HEK293 (cell line): ENCODE measurements at regions not wholly inside any gene's neighbourhood (a gene's known extent, or its start where the extent isn't known, plus 50 kb on each side); places are given as distances from the start of the nearest gene placed in this dataset.

ENCODE experiments used
- CTCF ChIA-PET: fragments of 350-600 bp; formaldehyde crosslinking; extraction: SDS; loops from one replicate; lab custom pipeline; 2021; ENCODE audit warnings: antibody characterized with exemption; lab: Yijun Ruan, JAX
- POLR2A ChIA-PET: fragments of 300-600 bp; formaldehyde crosslinking; extraction: SDS; loops from one replicate; lab custom pipeline; 2020; ENCODE audit warnings: antibody characterized with exemption, inconsistent platforms; lab: Yijun Ruan, JAX
- H3K27ac ChIP-seq: fragments of 200-500 bp; sonication (Bioruptor generic); 2 replicates; pipeline ENCODE4 v1.5.1; 2014; ENCODE audit warnings: low read depth, low read length, control low read depth, inconsistent platforms; ENCODE audit errors: extremely low read depth
- H3K36me3 ChIP-seq, 2 experiments: fragments of 200-500 bp in 1 of 2; sonication (Bioruptor generic) in 1 of 2; 1 replicate in 1 of 2; 2 replicates in 1 of 2; pipeline ENCODE4 v1.5.1; 2014 to 2017; ENCODE audit warnings: inconsistent platforms in 2 of 2, low read length in 2 of 2; ENCODE audit not compliant: control insufficient read depth in 2 of 2, insufficient read depth in 1 of 2
- H3K4me1 ChIP-seq: fragments of 200-500 bp; sonication (Bioruptor generic); 2 replicates; pipeline ENCODE4 v1.5.1; 2014; ENCODE audit warnings: mild to moderate bottlenecking, low read length, inconsistent platforms; ENCODE audit not compliant: control insufficient read depth, insufficient read depth
- H3K4me3 ChIP-seq: 2 replicates; pipeline ENCODE4 v1.5.1; 2011; ENCODE audit warnings: low read depth, mild to moderate bottlenecking, control low read depth, low read length, moderate library complexity
- H3K9me3 ChIP-seq: fragments of 200-500 bp; sonication (Bioruptor generic); 2 replicates; pipeline ENCODE4 v1.5.1; 2014; ENCODE audit warnings: low read depth, low read length, inconsistent platforms; ENCODE audit not compliant: control insufficient read depth, insufficient read depth
- GFI1B ChIP-seq: fragments of 450-650 bp; formaldehyde crosslinking; IDR thresholded peaks from 2 replicates; pipeline ENCODE4 v1.5.1; 2016; ENCODE audit warnings: missing biosample characterization, missing genetic modification characterization
- HOXD13 ChIP-seq: sonication (generic); formaldehyde crosslinking; IDR thresholded peaks from 2 replicates; pipeline ENCODE4 v1.8.0; 2022; ENCODE audit warnings: missing genetic modification reagents, borderline replicate concordance
- KLF7 ChIP-seq: fragments of 450-650 bp; formaldehyde crosslinking; IDR thresholded peaks from 2 replicates; pipeline ENCODE4 v1.5.1; 2016; ENCODE audit warnings: missing biosample characterization, missing genetic modification characterization, borderline replicate concordance
- PRDM10 ChIP-seq: fragments of 450-650 bp; formaldehyde crosslinking; IDR thresholded peaks from 2 replicates; pipeline ENCODE4 v1.5.1; 2016; ENCODE audit warnings: missing biosample characterization, missing genetic modification characterization
- ZFP41 ChIP-seq: fragments of 450-650 bp; formaldehyde crosslinking; IDR thresholded peaks from 2 replicates; pipeline ENCODE4 v1.5.1; 2016; ENCODE audit warnings: missing biosample characterization, missing genetic modification characterization, borderline replicate concordance
- ZNF114 ChIP-seq: fragments of 450-650 bp; formaldehyde crosslinking; IDR thresholded peaks from 2 replicates; pipeline ENCODE4 v1.5.0; 2017; ENCODE audit warnings: missing biosample characterization, missing genetic modification characterization
- ZNF157 ChIP-seq: fragments of 450-650 bp; formaldehyde crosslinking; IDR thresholded peaks from 2 replicates; pipeline ENCODE4 v1.5.1; 2016; ENCODE audit warnings: missing biosample characterization, missing genetic modification characterization
- ZNF214 ChIP-seq: fragments of 450-650 bp; formaldehyde crosslinking; IDR thresholded peaks from 2 replicates; pipeline ENCODE4 v1.5.1; 2017; ENCODE audit warnings: missing biosample characterization, mild to moderate bottlenecking, missing genetic modification characterization, borderline replicate concordance
- ZNF221 ChIP-seq: fragments of 450-650 bp; formaldehyde crosslinking; IDR thresholded peaks from 2 replicates; pipeline ENCODE4 v1.5.1; 2017; ENCODE audit warnings: missing biosample characterization, missing genetic modification characterization, borderline replicate concordance
- ZNF548 ChIP-seq: fragments of 450-650 bp; formaldehyde crosslinking; IDR thresholded peaks from 2 replicates; pipeline ENCODE4 v1.5.1; 2016; ENCODE audit warnings: missing biosample characterization, missing genetic modification characterization
- ZNF560 ChIP-seq: fragments of 450-650 bp; formaldehyde crosslinking; IDR thresholded peaks from 2 replicates; pipeline ENCODE4 v1.5.1; 2017; ENCODE audit warnings: missing biosample characterization, missing genetic modification characterization, borderline replicate concordance
- ZNF645 ChIP-seq: fragments of 450-650 bp; formaldehyde crosslinking; IDR thresholded peaks from 2 replicates; pipeline ENCODE4; 2016; ENCODE audit warnings: missing biosample characterization, missing genetic modification characterization
- TF ChIP-seq, protein P1 (sequence below): fragments of 450-650 bp; formaldehyde crosslinking; IDR thresholded peaks from 2 replicates; pipeline ENCODE4 v1.5.1; 2017; ENCODE audit warnings: missing biosample characterization, missing genetic modification characterization
- TF ChIP-seq, protein P2 (sequence below): fragments of 450-650 bp; formaldehyde crosslinking; IDR thresholded peaks from 2 replicates; pipeline ENCODE4 v1.5.1; 2016; ENCODE audit warnings: missing biosample characterization, missing genetic modification characterization
- TF ChIP-seq, protein P3 (sequence below): fragments of 450-650 bp; formaldehyde crosslinking; IDR thresholded peaks from 2 replicates; pipeline ENCODE4 v1.5.0; 2017; ENCODE audit warnings: missing biosample characterization, missing genetic modification characterization, borderline replicate concordance
- TF ChIP-seq, protein P4 (sequence below): fragments of 450-650 bp; formaldehyde crosslinking; IDR thresholded peaks from 2 replicates; pipeline ENCODE4 v1.5.1; 2016; ENCODE audit warnings: missing biosample characterization, missing genetic modification characterization

GRCh38 chr10:130740915-130741750 lies 570.4 kb downstream of the TCERG1L start:
- TF ChIP-seq ZNF645 (tag by site-specific recombination) = no peak
- no peak for TF ChIP-seq KLF7 (tag by site-specific recombination)
- no peak for TF ChIP-seq HOXD13
- no peak for TF ChIP-seq ZNF560 (tag by site-specific recombination)
- TF ChIP-seq, protein P1, sequence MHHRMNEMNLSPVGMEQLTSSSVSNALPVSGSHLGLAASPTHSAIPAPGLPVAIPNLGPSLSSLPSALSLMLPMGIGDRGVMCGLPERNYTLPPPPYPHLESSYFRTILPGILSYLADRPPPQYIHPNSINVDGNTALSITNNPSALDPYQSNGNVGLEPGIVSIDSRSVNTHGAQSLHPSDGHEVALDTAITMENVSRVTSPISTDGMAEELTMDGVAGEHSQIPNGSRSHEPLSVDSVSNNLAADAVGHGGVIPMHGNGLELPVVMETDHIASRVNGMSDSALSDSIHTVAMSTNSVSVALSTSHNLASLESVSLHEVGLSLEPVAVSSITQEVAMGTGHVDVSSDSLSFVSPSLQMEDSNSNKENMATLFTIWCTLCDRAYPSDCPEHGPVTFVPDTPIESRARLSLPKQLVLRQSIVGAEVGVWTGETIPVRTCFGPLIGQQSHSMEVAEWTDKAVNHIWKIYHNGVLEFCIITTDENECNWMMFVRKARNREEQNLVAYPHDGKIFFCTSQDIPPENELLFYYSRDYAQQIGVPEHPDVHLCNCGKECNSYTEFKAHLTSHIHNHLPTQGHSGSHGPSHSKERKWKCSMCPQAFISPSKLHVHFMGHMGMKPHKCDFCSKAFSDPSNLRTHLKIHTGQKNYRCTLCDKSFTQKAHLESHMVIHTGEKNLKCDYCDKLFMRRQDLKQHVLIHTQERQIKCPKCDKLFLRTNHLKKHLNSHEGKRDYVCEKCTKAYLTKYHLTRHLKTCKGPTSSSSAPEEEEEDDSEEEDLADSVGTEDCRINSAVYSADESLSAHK (tag by site-specific recombination) = no peak
- TF ChIP-seq ZNF548 = no peak
- no peak for TF ChIP-seq ZFP41 (tag by site-specific recombination)
- no peaks in the 10 kb centered on the region for H3K4me1 ChIP-seq
- H3K36me3 ChIP-seq = no peaks in the 10 kb centered on the region
- no peak overlapping the region for H3K27ac ChIP-seq
- POLR2A ChIA-PET = no interaction called here
- H3K4me3 ChIP-seq = no peak overlapping the region
- CTCF ChIA-PET = no interaction called here
- H3K9me3 ChIP-seq = no peaks in the 10 kb centered on the region

DNA sequence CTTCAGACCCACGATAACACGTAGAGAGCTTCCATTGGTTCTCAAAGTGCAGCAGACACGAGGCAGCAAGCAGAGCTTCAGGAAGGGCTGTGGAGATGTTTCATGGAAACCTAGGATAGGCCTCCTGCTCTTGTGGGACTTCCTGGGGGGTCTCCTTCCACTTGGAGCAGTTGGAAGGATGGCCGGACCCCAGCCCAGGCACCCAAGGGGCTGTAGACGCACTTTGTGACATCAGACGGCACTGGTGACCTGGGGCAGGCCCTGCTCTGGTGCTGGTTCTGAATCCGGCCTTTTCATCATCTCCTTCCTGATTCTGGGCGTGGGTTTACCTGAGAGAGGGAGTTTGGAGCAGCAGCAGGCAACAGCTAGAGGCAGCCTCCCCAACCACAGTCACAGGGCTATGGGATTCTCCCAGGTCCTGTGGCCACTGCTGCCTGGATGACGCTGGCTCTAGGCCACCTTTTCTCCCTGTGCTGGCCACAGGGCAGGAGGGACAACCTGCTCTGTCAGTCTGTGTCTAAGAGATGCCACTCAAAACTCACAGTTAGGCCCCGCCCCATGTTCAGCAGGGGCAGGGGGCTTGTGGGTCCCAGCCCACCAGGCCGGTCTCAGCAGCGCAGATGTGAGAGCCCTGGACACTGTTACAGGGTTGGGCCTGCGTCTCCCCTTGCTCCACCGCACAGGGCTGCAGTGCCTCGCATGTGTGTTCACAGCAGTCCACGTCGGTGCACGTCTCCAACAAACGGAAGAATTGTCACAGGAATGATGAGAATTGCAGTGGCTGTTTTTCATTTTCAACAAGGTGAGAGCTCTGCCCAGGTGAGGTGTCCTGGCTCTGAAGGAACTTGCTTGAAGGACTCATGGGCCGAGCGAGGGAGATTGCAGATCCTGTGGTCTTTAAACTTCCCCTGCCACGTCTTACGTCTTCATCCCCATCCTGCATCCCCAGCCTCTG lies 569.3 kb downstream of the TCERG1L start:
- Histone ChIP-seq H3K36me3 (no peaks in the 10 kb centered on the region), H3K4me3 (no peak overlapping the region), H3K27ac (no peak overlapping the region), H3K9me3 (no peaks in the 10 kb centered on the region), H3K4me1 (no peaks in the 10 kb centered on the region)
- ChIA-PET CTCF (no interaction called here), POLR2A (no interaction called here)
- no peak for TF ChIP-seq ZNF157
- no peak for TF ChIP-seq PRDM10 (tag by site-specific recombination)
- no peak for TF ChIP-seq ZNF214 (tag by site-specific recombination)
- TF ChIP-seq, protein P2, sequence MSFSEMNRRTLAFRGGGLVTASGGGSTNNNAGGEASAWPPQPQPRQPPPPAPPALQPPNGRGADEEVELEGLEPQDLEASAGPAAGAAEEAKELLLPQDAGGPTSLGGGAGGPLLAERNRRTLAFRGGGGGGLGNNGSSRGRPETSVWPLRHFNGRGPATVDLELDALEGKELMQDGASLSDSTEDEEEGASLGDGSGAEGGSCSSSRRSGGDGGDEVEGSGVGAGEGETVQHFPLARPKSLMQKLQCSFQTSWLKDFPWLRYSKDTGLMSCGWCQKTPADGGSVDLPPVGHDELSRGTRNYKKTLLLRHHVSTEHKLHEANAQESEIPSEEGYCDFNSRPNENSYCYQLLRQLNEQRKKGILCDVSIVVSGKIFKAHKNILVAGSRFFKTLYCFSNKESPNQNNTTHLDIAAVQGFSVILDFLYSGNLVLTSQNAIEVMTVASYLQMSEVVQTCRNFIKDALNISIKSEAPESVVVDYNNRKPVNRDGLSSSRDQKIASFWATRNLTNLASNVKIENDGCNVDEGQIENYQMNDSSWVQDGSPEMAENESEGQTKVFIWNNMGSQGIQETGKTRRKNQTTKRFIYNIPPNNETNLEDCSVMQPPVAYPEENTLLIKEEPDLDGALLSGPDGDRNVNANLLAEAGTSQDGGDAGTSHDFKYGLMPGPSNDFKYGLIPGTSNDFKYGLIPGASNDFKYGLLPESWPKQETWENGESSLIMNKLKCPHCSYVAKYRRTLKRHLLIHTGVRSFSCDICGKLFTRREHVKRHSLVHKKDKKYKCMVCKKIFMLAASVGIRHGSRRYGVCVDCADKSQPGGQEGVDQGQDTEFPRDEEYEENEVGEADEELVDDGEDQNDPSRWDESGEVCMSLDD = no peak
- TF ChIP-seq, protein P3, sequence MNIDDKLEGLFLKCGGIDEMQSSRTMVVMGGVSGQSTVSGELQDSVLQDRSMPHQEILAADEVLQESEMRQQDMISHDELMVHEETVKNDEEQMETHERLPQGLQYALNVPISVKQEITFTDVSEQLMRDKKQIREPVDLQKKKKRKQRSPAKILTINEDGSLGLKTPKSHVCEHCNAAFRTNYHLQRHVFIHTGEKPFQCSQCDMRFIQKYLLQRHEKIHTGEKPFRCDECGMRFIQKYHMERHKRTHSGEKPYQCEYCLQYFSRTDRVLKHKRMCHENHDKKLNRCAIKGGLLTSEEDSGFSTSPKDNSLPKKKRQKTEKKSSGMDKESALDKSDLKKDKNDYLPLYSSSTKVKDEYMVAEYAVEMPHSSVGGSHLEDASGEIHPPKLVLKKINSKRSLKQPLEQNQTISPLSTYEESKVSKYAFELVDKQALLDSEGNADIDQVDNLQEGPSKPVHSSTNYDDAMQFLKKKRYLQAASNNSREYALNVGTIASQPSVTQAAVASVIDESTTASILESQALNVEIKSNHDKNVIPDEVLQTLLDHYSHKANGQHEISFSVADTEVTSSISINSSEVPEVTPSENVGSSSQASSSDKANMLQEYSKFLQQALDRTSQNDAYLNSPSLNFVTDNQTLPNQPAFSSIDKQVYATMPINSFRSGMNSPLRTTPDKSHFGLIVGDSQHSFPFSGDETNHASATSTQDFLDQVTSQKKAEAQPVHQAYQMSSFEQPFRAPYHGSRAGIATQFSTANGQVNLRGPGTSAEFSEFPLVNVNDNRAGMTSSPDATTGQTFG = no peak
- no peak for TF ChIP-seq HOXD13
- no peak for TF ChIP-seq ZNF221 (tag by site-specific recombination)
- TF ChIP-seq GFI1B (tag by site-specific recombination) = no peak
- TF ChIP-seq ZNF114 (tag by site-specific recombination) = no peak
- TF ChIP-seq, protein P4, sequence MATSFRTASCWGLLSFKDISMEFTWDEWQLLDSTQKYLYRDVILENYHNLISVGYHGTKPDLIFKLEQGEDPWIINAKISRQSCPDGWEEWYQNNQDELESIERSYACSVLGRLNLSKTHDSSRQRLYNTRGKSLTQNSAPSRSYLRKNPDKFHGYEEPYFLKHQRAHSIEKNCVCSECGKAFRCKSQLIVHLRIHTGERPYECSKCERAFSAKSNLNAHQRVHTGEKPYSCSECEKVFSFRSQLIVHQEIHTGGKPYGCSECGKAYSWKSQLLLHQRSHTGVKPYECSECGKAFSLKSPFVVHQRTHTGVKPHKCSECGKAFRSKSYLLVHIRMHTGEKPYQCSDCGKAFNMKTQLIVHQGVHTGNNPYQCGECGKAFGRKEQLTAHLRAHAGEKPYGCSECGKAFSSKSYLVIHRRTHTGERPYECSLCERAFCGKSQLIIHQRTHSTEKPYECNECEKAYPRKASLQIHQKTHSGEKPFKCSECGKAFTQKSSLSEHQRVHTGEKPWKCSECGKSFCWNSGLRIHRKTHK (tag by site-specific recombination) = no peak
